ENCODE measurements at regions not wholly inside any gene's neighbourhood (a gene's known extent, or its start where the extent isn't known, plus 50 kb on each side); places are given as distances from the start of the nearest gene placed in this dataset.

DNA sequence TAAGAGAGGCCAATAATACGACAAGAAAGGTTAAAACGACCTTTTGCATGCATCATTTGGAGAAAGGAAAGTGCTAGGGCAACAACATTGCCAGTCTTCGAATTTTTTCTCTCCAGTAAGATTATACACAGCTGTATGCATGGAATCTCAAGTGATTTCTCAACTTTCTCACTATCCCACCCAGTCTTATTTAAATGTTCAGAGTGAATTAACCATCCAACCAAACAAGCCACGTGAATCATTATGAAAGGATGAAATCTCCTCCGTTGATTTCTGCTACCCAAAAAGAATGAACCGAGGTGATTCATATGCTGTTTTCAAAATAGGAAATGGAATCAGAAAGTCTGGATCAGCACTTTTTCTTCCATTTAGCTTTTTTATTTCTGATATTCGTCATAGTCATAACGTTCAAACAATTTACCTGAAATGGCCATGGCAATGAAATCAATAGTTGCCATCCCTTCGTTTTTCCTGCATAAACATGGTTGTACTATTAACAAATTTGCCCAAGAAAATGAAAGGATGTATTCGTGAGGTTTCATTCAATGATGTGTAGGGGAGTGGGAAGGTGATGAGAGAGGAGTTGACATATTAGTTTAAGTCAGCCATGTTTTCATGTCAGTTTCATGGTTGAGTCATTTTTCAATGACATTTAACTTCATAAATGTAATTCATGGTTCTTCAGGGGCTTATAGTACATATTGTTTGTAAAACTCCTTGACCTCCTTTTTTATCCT lies 170.9 kb upstream of the WWC1 start:
- TF ChIP-seq EZH2 (IDR thresholded peaks at IDR 0.05): no peak
- TF ChIP-seq POLR2AphosphoS5 (IDR thresholded peaks at IDR 0.05; ENCODE audit: borderline replicate concordance, low read depth, low read length): no peak
